HG03469 (cell line): ENCODE measurements at regions not wholly inside any gene's neighbourhood (a gene's known extent, or its start where the extent isn't known, plus 50 kb on each side); places are given as distances from the start of the nearest gene placed in this dataset.

Experiments used
- ATAC-seq: cut with Tn5 transposase; IDR thresholded peaks from one replicate; pipeline ENCODE4 v1.9.1; 2021; ENCODE audit warnings: mild to moderate bottlenecking, moderate library complexity, moderate number of reproducible peaks; ENCODE audit not compliant: unreplicated experiment

- no peak for ATAC-seq
Measured at GRCh38 chr2:60603533-60604190, 50.2 kb upstream of the BCL11A start.

GRCh38 chr2:60604486-60605064 lies 51.1 kb upstream of the BCL11A start:
- no peak for ATAC-seq

DNA sequence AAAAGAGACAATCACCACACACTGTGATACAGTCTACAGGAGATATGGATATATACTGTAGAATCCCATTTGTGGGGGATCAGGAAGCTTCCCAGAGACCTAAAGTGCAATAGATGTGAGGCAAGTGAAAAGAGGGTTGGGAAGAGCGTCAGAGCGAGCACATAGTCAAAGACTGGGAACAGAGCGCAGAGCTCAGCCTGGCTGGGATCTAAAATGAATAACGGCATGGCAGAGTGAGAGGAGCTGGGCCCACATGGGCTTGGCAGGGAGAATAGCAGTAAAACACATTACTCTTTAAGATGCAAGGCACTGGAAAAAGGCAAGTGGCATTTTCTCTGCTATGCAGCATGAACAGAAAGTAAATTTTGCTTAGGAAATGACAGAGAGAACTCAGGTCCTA lies 52.4 kb upstream of the BCL11A start:
- no peak for ATAC-seq

DNA sequence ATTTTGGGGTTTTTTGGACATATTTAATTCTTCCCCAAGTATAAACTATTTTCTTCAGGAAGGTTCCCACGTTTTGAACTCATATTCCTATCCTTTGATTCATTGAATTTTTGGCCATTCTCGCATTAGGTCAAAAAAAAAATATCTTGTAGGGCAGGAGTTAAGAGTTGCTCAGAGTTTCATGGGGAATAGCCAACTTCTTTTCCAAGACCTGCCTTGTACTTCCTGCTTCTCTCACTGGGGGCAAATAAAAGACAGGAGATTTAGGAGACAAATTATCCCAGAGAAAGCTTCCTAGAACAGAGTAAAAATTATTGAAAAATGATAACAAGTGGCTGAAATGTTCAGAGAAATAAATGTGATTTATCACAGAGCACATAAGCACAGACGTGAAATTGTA lies 55.2 kb upstream of the BCL11A start:
- no peak for ATAC-seq

DNA sequence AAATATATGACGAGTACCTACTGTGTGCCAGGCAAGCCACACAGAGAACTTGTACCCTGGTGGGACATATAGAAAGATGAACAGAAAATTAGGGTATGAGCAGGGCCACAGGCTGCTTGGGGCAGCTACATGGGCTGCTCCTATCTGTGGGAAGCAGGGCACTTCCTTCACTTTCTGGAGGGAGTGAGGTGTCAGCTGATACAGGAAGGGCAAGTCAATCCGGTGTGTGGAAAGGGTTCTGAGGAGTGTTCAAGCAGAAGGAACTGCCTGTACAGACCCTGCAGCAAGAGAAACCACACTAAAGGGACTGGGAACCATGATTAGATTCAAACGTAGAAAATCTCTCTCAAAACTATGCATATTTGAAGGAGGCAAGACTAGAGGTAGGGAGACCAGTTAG lies 58.6 kb upstream of the BCL11A start:
- no peak for ATAC-seq

DNA sequence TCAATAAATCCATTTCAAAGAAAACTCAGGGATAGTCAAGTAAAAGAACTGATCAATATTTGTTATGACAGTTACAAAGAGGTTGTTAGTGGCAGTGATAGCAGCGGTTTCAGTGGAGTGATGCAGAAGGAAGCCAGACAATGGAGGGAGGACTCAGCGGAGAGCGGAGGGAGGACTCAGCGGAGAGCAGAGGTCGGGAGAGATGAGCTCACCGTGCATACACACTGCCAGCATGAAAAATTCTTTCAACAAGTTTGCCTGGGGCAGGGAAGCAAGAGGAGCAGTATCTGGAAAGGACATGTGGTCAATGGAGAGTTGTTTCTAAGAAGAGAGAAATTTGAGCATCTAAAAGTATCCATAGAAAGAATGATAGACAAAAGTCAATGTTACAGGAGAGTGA lies 60.9 kb upstream of the BCL11A start:
- no peak for ATAC-seq

GRCh38 chr2:60621688-60622429 lies 68.4 kb upstream of the BCL11A start:
- no peak for ATAC-seq

DNA sequence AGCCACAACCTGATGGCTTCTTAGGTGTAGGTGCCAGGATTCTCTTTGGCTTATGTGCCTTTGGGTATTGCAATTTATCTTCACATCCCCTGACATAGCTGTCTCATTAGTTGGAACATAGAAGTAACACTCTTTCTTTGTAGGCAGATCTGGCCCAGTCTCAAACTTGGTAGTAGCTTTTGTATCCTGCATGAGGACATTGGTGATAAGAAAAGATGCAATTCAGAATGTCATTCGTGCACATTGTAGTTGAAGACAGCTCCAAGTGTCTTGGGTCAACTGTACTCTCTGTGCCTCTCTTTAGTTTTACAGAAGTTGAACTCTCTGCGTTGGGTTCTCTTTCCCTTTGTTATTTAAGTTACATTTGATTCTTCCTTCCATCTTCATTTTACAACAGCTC lies 69.6 kb upstream of the BCL11A start:
- no peak for ATAC-seq

- no peak for ATAC-seq
Measured at GRCh38 chr2:60627412-60627811, 74.0 kb upstream of the BCL11A start.

- no peak for ATAC-seq
Measured at GRCh38 chr2:60628026-60628425, 74.6 kb upstream of the BCL11A start.

DNA sequence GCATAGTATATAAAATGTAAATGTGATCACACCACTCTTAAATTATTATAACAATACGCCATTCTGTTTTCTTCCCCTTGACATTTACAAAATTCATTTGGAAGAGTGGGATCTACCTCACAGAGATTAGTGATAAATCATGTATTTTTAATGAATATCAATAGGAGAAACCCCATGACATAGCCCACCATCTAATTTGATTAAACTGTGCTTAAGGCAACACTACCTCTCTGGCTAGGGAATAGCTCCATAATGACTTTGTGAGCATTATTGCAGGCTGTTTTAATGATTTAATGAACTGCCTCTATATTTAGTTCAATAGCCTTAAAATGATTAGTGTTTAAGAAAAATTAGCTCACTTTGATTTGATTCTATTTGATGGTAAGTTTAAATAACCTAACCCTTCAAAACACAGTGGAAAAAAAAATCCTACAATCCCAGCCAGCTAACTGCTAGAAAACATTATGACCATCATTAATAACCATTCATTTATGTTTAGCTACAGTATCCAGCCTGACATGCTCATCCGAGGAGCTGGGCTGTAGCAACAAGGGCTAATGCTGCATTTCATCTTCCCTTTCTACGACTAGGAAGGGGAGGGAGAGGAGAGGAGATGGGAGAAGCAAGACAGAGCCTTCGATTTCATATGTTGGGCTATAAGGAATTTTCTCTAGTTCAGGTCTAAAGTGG lies 75.3 kb upstream of the BCL11A start:
- ATAC-seq = no peak

- no peak for ATAC-seq
Measured at GRCh38 chr2:60629305-60629662, 75.8 kb upstream of the BCL11A start.

GRCh38 chr2:60629801-60630385 lies 76.4 kb upstream of the BCL11A start:
- ATAC-seq = no peak

GRCh38 chr2:60633615-60634014 lies 80.2 kb upstream of the BCL11A start:
- no peak for ATAC-seq

DNA sequence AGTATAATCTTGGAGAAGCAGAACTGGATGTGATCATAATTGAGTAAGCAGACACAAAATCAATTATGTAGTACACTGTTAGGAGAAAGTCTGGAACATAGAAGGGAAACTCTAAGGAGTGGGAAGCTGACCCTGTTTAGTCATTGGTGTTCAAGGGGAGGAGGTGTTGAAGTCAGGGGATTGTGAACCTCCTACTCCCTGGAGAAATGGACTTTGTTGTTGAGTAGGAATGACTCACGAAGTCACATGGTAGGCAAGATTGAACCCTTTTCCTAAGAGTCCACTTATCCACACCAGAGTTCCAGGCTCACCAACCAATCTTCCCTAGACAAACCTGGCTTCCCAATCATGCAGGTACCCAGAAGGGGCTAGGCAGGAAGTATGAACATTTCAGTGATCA lies 81.0 kb upstream of the BCL11A start:
- no peak for ATAC-seq

- ATAC-seq = no peak
Measured at GRCh38 chr2:60641811-60642788, 88.6 kb upstream of the BCL11A start.

- no peak for ATAC-seq
Measured at GRCh38 chr2:60643747-60644146, 90.3 kb upstream of the BCL11A start.

DNA sequence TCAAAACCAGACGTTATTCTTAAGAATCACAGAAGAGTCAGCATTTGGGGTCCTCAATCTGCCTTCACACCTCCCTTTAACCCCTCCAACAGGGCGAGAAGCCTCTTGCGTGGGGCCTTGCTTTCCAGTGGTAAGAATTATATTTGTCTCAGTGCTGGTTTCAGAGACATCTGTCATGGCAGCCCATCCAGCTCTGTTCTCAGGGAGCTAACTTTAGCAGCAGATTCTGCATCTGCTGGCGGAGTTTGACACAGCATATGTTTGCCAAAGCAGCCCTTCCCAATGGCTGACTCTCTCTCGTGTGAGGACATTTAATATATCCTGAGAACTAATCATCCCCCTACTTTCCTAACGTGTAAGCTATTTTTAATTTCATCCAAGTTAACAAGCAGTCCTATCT lies 91.5 kb upstream of the BCL11A start:
- no peak for ATAC-seq

- no peak for ATAC-seq
Measured at GRCh38 chr2:60648191-60648590, 94.7 kb upstream of the BCL11A start.

DNA sequence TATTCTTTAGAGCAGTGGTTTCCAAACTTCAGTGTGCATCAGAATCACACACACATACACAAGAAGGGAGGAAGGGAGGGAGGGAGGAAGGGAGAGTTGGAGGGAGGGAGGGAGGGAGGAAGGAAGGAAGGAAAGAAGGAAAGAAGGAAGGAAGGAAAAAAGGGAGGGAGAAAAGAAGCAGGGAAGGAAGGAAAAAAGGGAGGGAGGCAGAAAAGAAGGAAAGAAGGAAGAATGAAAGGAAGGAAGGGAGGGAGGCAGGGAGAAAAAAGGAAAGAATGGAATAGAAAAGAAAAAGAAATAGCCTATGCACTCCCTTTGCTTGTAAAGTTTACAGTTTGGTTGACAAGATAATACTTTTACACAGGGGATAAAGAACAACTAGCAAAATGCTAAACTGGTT lies 96.3 kb upstream of the BCL11A start:
- no peak for ATAC-seq
